Mesendoderm (in vitro differentiated cells): ENCODE measurements at regions not wholly inside any gene's neighbourhood (a gene's known extent, or its start where the extent isn't known, plus 50 kb on each side); places are given as distances from the start of the nearest gene placed in this dataset.

Source experiments
- DNase-seq: peaks from one replicate; pipeline ENCODE4 v3.0.0; 2013
- H2AK5ac ChIP-seq: 2 replicates; pipeline ENCODE4 v1.6.1; 2013; ENCODE audit warnings: low read length, inconsistent platforms
- H2BK120ac ChIP-seq: 2 replicates; pipeline ENCODE4 v1.6.1; 2013; ENCODE audit warnings: low read depth, mild to moderate bottlenecking, low read length, moderate library complexity, mixed read lengths
- H2BK15ac ChIP-seq: replicated peaks from 2 replicates; pipeline ENCODE4 v1.6.1; 2013; ENCODE audit warnings: low read depth, mild to moderate bottlenecking, moderate library complexity
- H2BK5ac ChIP-seq: 2 replicates; pipeline ENCODE4 v1.6.1; 2013; ENCODE audit warnings: low read length, inconsistent platforms
- H3K18ac ChIP-seq: 2 replicates; pipeline ENCODE4 v1.6.1; 2013; ENCODE audit warnings: mild to moderate bottlenecking, low read length, mixed read lengths
- H3K23ac ChIP-seq: one replicate; pipeline ENCODE4 v1.6.1; 2013; ENCODE audit warnings: low read length
- H3K27ac ChIP-seq: 2 replicates; pipeline ENCODE4 v1.5.1; 2013; ENCODE audit warnings: low read depth, mild to moderate bottlenecking, inconsistent platforms, low read length, moderate library complexity
- H3K27me3 ChIP-seq: 2 replicates; pipeline ENCODE4 v1.6.1; 2013; ENCODE audit warnings: low read length, control low read depth, mild to moderate bottlenecking, inconsistent platforms; ENCODE audit not compliant: insufficient read depth, poor library complexity
- H3K36me3 ChIP-seq: 2 replicates; pipeline ENCODE4 v1.6.1; 2013; ENCODE audit warnings: low read length, inconsistent platforms; ENCODE audit not compliant: control insufficient read depth, insufficient read depth
- H3K4ac ChIP-seq: one replicate; pipeline ENCODE4 v1.6.1; 2013; ENCODE audit warnings: low read depth, mild to moderate bottlenecking, low read length, moderate library complexity
- H3K4me1 ChIP-seq: 2 replicates; pipeline ENCODE4 v1.6.1; 2013; ENCODE audit warnings: low read depth, low read length, inconsistent platforms; ENCODE audit not compliant: control insufficient read depth
- H3K4me2 ChIP-seq: 2 replicates; pipeline ENCODE4 v1.6.1; 2013; ENCODE audit warnings: low read length
- H3K4me3 ChIP-seq: 2 replicates; pipeline ENCODE4 v1.5.1; 2013; ENCODE audit warnings: mild to moderate bottlenecking, low read length
- H3K56ac ChIP-seq: one replicate; pipeline ENCODE4 v1.6.1; 2013; ENCODE audit warnings: low read length
- H3K79me1 ChIP-seq: 2 replicates; pipeline ENCODE4 v1.6.1; 2013; ENCODE audit warnings: low read length, inconsistent platforms
- H3K79me2 ChIP-seq: 2 replicates; pipeline ENCODE4 v1.6.1; 2013; ENCODE audit warnings: mild to moderate bottlenecking, low read length; ENCODE audit not compliant: control insufficient read depth, insufficient read depth
- H3K9ac ChIP-seq: 2 replicates; pipeline ENCODE4 v1.6.1; 2013; ENCODE audit warnings: low read length, inconsistent platforms
- H4K5ac ChIP-seq: one replicate; pipeline ENCODE4 v1.6.1; 2013; ENCODE audit warnings: low read length
- H4K8ac ChIP-seq: one replicate; pipeline ENCODE4 v1.6.1; 2013; ENCODE audit warnings: low read depth, mild to moderate bottlenecking, control low read depth, low read length, moderate library complexity
- WGBS: extraction: QIAGEN DNeasy Blood & Tissue Kit; methylation state at CpG from one replicate; pipeline ENCODE4 v1.1.7; 2013; ENCODE audit warnings: low lambda C conversion rate, missing lambda C conversion rate; ENCODE audit not compliant: insufficient coverage; ENCODE audit errors: extremely low coverage; 5-methylcytosine and 5-hydroxymethylcytosine counted together

- no CpG with 5 or more reads among the region's 21 CpGs for WGBS
- H3K56ac ChIP-seq = no peak overlapping the region
These were observed 100.8 kb upstream of the ASAP2 start for GRCh38 chr2:9105601-9106337.

GRCh38 chr2:9103663-9104277 lies 100.3 kb upstream of the MBOAT2 start:
- H3K4me3 ChIP-seq = no peak overlapping the region
- DNase-seq = peak; percentile 51

More at GRCh38 chr2:9105601-9106337, 100.8 kb upstream of the ASAP2 start:
- Histone ChIP-seq H3K36me3 (no peaks in the 10 kb centered on the region), H3K27me3 (no peaks in the 10 kb centered on the region), H3K23ac (no peak overlapping the region), H3K27ac (no peak overlapping the region), H4K5ac (no peak overlapping the region), H3K18ac (no peak overlapping the region), H3K4me1 (peaks cover 10% of the 10 kb centered on the region), H2BK15ac (no peak overlapping the region), H2BK120ac (no peak overlapping the region), H3K4me2 (no peak overlapping the region), H3K4me3 (no peak overlapping the region), H3K4ac (no peak overlapping the region), H3K9ac (no peak overlapping the region), H3K79me1 (no peaks in the 10 kb centered on the region), H4K8ac (no peak overlapping the region), H2AK5ac (no peak overlapping the region), H2BK5ac (no peak overlapping the region), H3K79me2 (no peaks in the 10 kb centered on the region)
- no peak for DNase-seq

DNA sequence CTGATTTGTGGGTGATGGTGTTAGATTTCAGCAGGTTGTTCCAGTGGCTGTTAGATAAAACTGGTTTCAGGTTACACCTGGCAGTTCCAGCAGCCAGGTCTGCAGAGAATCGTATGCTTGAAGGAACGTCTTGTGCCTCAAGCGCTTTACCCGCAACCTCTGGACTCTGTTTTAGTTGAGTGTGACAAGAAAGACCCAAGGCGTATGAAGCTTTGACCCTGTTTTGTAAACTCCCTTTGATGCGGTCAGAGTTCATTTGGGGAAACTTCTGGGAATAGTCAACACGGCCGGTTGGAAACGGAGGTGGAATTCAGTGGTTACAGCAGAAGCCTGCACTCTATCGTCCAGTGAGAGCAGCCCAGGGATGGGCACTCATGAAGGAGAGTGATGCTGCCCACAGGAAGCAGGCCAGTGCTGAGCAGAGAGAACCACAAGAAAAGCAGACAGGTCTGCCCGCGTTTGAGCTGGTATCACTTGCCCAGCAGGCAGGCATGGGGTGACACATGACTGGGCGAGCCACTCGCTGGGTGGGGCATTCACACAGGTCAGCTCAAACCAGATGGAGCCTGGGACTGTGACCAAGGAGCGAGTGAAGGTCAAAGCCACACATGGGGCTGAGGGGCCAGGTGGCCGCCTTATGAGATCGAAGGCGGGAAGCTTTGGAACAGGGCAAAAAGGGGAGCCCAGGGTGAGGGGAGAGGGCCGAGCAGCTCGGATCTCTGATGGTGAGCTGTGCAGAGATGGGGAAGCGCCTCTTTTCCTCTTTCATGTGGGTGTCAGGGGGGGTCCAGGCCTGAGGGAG lies 99.6 kb upstream of the MBOAT2 start:
- Histone ChIP-seq H3K4me3 (no peak overlapping the region), H3K4me1 (peaks cover 10% of the 10 kb centered on the region), H3K4ac (no peak overlapping the region), H4K8ac (no peak overlapping the region), H2BK15ac (no peak overlapping the region), H3K56ac (peak overlapping the region; percentile 52), H3K27me3 (no peaks in the 10 kb centered on the region), H3K4me2 (peak overlapping the region; percentile 63), H3K36me3 (no peaks in the 10 kb centered on the region), H3K9ac (peak overlapping the region; percentile 38), H3K18ac (peak overlapping the region; percentile 78), H2AK5ac (no peak overlapping the region), H3K79me2 (no peaks in the 10 kb centered on the region), H3K23ac (no peak overlapping the region), H2BK120ac (no peak overlapping the region), H3K79me1 (no peaks in the 10 kb centered on the region), H3K27ac (no peak overlapping the region), H4K5ac (no peak overlapping the region), H2BK5ac (no peak overlapping the region)
- peak; percentile 84 for DNase-seq
- no CpG with 5 or more reads among the region's 21 CpGs for WGBS

More at GRCh38 chr2:9103663-9104277, 100.3 kb upstream of the MBOAT2 start:
- H3K4ac ChIP-seq = no peak overlapping the region
- no peak overlapping the region for H3K23ac ChIP-seq
- H3K79me2 ChIP-seq = no peaks in the 10 kb centered on the region
- H3K27me3 ChIP-seq = no peaks in the 10 kb centered on the region
- H3K79me1 ChIP-seq = no peaks in the 10 kb centered on the region
- H4K5ac ChIP-seq = no peak overlapping the region
- no peak overlapping the region for H2BK15ac ChIP-seq
- H4K8ac ChIP-seq = no peak overlapping the region
- peaks cover 10% of the 10 kb centered on the region for H3K4me1 ChIP-seq
- peak overlapping the region; percentile 78 for H3K18ac ChIP-seq
- H3K4me2 ChIP-seq = no peak overlapping the region
- H2BK5ac ChIP-seq = no peak overlapping the region
- no CpG with 5 or more reads among the region's 14 CpGs for WGBS
- no peak overlapping the region for H2BK120ac ChIP-seq
- no peaks in the 10 kb centered on the region for H3K36me3 ChIP-seq
- H3K9ac ChIP-seq = peak overlapping the region; percentile 38
- no peak overlapping the region for H3K27ac ChIP-seq
- peak overlapping the region; percentile 52 for H3K56ac ChIP-seq
- no peak overlapping the region for H2AK5ac ChIP-seq

GRCh38 chr2:9101763-9102425 lies 98.4 kb upstream of the MBOAT2 start:
- Histone ChIP-seq H3K18ac (no peak overlapping the region), H3K79me1 (no peaks in the 10 kb centered on the region), H3K27me3 (no peaks in the 10 kb centered on the region), H3K56ac (no peak overlapping the region), H2BK15ac (no peak overlapping the region), H3K4me2 (no peak overlapping the region), H2BK5ac (no peak overlapping the region), H2AK5ac (no peak overlapping the region), H3K23ac (no peak overlapping the region), H3K79me2 (no peaks in the 10 kb centered on the region), H3K36me3 (no peaks in the 10 kb centered on the region), H3K9ac (no peak overlapping the region), H4K5ac (no peak overlapping the region), H4K8ac (no peak overlapping the region), H3K4ac (no peak overlapping the region), H3K27ac (no peak overlapping the region), H3K4me1 (peaks cover 10% of the 10 kb centered on the region), H2BK120ac (no peak overlapping the region), H3K4me3 (no peak overlapping the region)
- peak; percentile 74 for DNase-seq
- WGBS = no CpG with 5 or more reads among the region's 11 CpGs

DNA sequence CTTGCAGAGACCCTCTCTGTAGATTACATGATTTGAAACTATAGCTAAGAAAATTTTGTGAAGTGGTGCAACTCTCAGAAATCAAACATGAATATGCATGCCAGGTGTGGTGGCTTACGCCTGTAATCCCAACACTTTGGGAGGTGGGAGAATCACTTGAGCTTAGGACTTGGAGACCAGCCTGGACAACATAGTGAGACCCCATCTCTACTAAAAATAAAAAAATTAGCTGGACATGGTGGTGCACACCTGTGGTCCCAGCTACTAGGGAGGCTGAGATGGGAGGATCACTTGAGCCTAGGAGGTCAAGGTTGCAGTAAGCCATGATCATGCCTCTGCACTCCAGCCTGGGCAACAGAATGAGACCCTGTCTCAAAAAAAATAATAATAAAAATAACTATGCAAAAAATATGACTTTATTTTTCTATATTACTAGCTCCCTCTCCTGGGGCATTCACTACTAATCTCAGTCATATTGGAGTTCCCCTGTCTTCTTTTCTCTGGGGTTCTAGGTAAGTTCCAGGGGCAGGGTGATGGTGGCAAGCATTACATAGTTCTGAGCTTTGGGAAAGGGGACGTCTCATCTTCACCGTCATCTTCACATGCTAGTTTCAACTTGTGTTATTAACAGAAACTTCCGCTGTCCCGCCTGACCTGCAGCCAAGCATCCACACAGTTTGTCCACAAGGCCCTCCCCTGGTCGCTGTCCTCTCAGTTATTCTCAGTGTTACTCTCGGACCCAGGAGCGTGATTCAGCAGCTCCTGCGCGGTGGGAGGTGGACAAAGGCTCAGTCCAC lies 96.8 kb upstream of the MBOAT2 start:
- H3K27me3 ChIP-seq = no peaks in the 10 kb centered on the region
- H2AK5ac ChIP-seq = no peak overlapping the region
- DNase-seq = no peak
- H3K79me2 ChIP-seq = no peaks in the 10 kb centered on the region
- no peak overlapping the region for H3K9ac ChIP-seq
- H3K27ac ChIP-seq = no peak overlapping the region
- no peak overlapping the region for H3K56ac ChIP-seq
- no peak overlapping the region for H4K8ac ChIP-seq
- WGBS = no CpG with 5 or more reads among the region's 10 CpGs
- H3K79me1 ChIP-seq = no peaks in the 10 kb centered on the region
- H2BK15ac ChIP-seq = no peak overlapping the region
- H3K4me1 ChIP-seq = peaks cover 13% of the 10 kb centered on the region
- H3K4ac ChIP-seq = no peak overlapping the region
- H3K18ac ChIP-seq = no peak overlapping the region
- H3K4me3 ChIP-seq = no peak overlapping the region
- H3K36me3 ChIP-seq = no peaks in the 10 kb centered on the region
- no peak overlapping the region for H2BK120ac ChIP-seq
- H3K4me2 ChIP-seq = no peak overlapping the region
- H4K5ac ChIP-seq = no peak overlapping the region
- no peak overlapping the region for H2BK5ac ChIP-seq
- H3K23ac ChIP-seq = no peak overlapping the region
